ENCODE measurements at regions not wholly inside any gene's neighbourhood (a gene's known extent, or its start where the extent isn't known, plus 50 kb on each side); places are given as distances from the start of the nearest gene placed in this dataset.

GRCh38 chr7:153152801-153153422, 393.4 kb downstream of the ACTR3B start:
- TF ChIP-seq, protein P1, sequence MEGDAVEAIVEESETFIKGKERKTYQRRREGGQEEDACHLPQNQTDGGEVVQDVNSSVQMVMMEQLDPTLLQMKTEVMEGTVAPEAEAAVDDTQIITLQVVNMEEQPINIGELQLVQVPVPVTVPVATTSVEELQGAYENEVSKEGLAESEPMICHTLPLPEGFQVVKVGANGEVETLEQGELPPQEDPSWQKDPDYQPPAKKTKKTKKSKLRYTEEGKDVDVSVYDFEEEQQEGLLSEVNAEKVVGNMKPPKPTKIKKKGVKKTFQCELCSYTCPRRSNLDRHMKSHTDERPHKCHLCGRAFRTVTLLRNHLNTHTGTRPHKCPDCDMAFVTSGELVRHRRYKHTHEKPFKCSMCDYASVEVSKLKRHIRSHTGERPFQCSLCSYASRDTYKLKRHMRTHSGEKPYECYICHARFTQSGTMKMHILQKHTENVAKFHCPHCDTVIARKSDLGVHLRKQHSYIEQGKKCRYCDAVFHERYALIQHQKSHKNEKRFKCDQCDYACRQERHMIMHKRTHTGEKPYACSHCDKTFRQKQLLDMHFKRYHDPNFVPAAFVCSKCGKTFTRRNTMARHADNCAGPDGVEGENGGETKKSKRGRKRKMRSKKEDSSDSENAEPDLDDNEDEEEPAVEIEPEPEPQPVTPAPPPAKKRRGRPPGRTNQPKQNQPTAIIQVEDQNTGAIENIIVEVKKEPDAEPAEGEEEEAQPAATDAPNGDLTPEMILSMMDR (conservative IDR thresholded peaks at IDR 0.05; ENCODE audit: low read depth, low read length): no peak
- no peak for TF ChIP-seq EZH2 (IDR thresholded peaks at IDR 0.05; ENCODE audit: borderline replicate concordance, low read depth, low read length, poor library complexity, severe bottlenecking)

Data from A673 (cell line).